Astrocyte (in vitro differentiated cells and primary cell): ENCODE measurements at regions not wholly inside any gene's neighbourhood (a gene's known extent, or its start where the extent isn't known, plus 50 kb on each side); places are given as distances from the start of the nearest gene placed in this dataset.

Source experiments
- EZH2 ChIP-seq: IDR thresholded peaks from 2 replicates; pipeline ENCODE4 v1.6.1; 2012; ENCODE audit warnings: mild to moderate bottlenecking, low read length, inconsistent platforms; ENCODE audit not compliant: insufficient read depth
- TF ChIP-seq, protein P1 (sequence below): IDR thresholded peaks from 2 replicates; pipeline ENCODE4 v1.5.1; 2011; ENCODE audit warnings: low read depth, mild to moderate bottlenecking, inconsistent platforms, low read length, moderate library complexity; ENCODE audit not compliant: insufficient read depth

DNA sequence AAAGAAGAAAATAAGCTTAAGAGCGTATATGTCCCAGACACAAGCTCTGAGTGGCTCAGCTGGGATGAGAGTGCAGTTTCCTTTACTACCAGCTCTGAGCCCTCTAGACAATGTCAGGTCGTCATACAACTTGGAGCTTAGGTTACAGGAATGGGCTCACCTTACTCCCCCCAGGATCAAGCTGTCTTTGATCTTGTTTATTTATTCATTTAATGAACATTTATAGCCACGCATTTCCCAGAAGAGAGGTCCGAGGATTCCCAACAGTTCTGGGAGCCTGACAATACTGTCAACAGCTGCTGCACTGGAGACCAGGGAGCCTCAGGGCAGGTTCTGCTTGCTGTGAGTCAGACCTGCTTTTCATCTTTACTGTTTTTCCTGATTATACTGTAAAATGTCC lies 378.9 kb downstream of the PLPP3 start:
- TF ChIP-seq, protein P1, sequence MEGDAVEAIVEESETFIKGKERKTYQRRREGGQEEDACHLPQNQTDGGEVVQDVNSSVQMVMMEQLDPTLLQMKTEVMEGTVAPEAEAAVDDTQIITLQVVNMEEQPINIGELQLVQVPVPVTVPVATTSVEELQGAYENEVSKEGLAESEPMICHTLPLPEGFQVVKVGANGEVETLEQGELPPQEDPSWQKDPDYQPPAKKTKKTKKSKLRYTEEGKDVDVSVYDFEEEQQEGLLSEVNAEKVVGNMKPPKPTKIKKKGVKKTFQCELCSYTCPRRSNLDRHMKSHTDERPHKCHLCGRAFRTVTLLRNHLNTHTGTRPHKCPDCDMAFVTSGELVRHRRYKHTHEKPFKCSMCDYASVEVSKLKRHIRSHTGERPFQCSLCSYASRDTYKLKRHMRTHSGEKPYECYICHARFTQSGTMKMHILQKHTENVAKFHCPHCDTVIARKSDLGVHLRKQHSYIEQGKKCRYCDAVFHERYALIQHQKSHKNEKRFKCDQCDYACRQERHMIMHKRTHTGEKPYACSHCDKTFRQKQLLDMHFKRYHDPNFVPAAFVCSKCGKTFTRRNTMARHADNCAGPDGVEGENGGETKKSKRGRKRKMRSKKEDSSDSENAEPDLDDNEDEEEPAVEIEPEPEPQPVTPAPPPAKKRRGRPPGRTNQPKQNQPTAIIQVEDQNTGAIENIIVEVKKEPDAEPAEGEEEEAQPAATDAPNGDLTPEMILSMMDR = no peak
- no peak for TF ChIP-seq EZH2
